ENCODE measurements at regions not wholly inside any gene's neighbourhood (a gene's known extent, or its start where the extent isn't known, plus 50 kb on each side); places are given as distances from the start of the nearest gene placed in this dataset.

GRCh38 chr11:127268932-127269331, 268.4 kb upstream of the KIRREL3 start:
- no peak for DNase-seq
- intact Hi-C loops (cut with DNase I), result no loop called here
- Histone ChIP-seq H3K4me3 (no peak overlapping the region), H3K27me3 (no peaks in the 10 kb centered on the region), H3K9me3 (no peaks in the 10 kb centered on the region), H3K4me1 (no peaks in the 10 kb centered on the region), H3K27ac (no peak overlapping the region), H3K36me3 (no peaks in the 10 kb centered on the region)
- ATAC-seq, result no peak
- TF ChIP-seq CTCF (IDR thresholded peaks at IDR 0.05), result no peak

GRCh38 chr11:127268521-127268920, 268.0 kb upstream of the KIRREL3 start:
- ATAC-seq, result no peak
- no peak for TF ChIP-seq CTCF (IDR thresholded peaks at IDR 0.05)
- H3K27ac ChIP-seq, result no peak overlapping the region
- DNase-seq, result no peak
- no peaks in the 10 kb centered on the region for H3K36me3 ChIP-seq
- intact Hi-C loops (cut with DNase I), result no loop called here
- H3K9me3 ChIP-seq, result no peaks in the 10 kb centered on the region
- H3K4me1 ChIP-seq, result no peaks in the 10 kb centered on the region
- H3K27me3 ChIP-seq, result no peaks in the 10 kb centered on the region
- no peak overlapping the region for H3K4me3 ChIP-seq

GRCh38 chr11:127259102-127259501, 258.5 kb upstream of the KIRREL3 start:
- intact Hi-C loops (cut with DNase I), result no loop called here
- TF ChIP-seq CTCF (IDR thresholded peaks at IDR 0.05), result no peak
- no peaks in the 10 kb centered on the region for H3K36me3 ChIP-seq
- no peaks in the 10 kb centered on the region for H3K9me3 ChIP-seq
- ATAC-seq, result no peak
- no peak overlapping the region for H3K27ac ChIP-seq
- no peak for DNase-seq
- no peaks in the 10 kb centered on the region for H3K27me3 ChIP-seq
- H3K4me3 ChIP-seq, result no peak overlapping the region
- no peaks in the 10 kb centered on the region for H3K4me1 ChIP-seq

- ATAC-seq (no peak), DNase-seq (no peak)
- no peak overlapping the region for H3K27ac ChIP-seq
- intact Hi-C loops (cut with DNase I), result no loop called here
- no peaks in the 10 kb centered on the region for H3K4me1 ChIP-seq
- no peak overlapping the region for H3K4me3 ChIP-seq
- no peaks in the 10 kb centered on the region for H3K9me3 ChIP-seq
- TF ChIP-seq CTCF (IDR thresholded peaks at IDR 0.05), result no peak
- H3K36me3 ChIP-seq, result no peaks in the 10 kb centered on the region
- H3K27me3 ChIP-seq, result no peaks in the 10 kb centered on the region
Observed at GRCh38 chr11:127255209-127255608, 254.6 kb upstream of the KIRREL3 start.

- peak; percentile 33 for ATAC-seq
- no peaks in the 10 kb centered on the region for H3K36me3 ChIP-seq
Observed at GRCh38 chr11:127252321-127252720, 251.8 kb upstream of the KIRREL3 start.

More at GRCh38 chr11:127252321-127252720, 251.8 kb upstream of the KIRREL3 start:
- no peak for DNase-seq
- intact Hi-C loops (cut with DNase I), result no loop called here
- no peaks in the 10 kb centered on the region for H3K27me3 ChIP-seq
- no peaks in the 10 kb centered on the region for H3K9me3 ChIP-seq
- TF ChIP-seq CTCF (IDR thresholded peaks at IDR 0.05), result no peak
- no peak overlapping the region for H3K4me3 ChIP-seq
- no peak overlapping the region for H3K27ac ChIP-seq
- H3K4me1 ChIP-seq, result no peaks in the 10 kb centered on the region
